HG03064 (cell line): ENCODE measurements at regions not wholly inside any gene's neighbourhood (a gene's known extent, or its start where the extent isn't known, plus 50 kb on each side); places are given as distances from the start of the nearest gene placed in this dataset.

Source experiments
- ATAC-seq: cut with Tn5 transposase; IDR thresholded peaks from one replicate; pipeline ENCODE4 v1.9.1; 2021; ENCODE audit warnings: low read depth; ENCODE audit not compliant: unreplicated experiment

DNA sequence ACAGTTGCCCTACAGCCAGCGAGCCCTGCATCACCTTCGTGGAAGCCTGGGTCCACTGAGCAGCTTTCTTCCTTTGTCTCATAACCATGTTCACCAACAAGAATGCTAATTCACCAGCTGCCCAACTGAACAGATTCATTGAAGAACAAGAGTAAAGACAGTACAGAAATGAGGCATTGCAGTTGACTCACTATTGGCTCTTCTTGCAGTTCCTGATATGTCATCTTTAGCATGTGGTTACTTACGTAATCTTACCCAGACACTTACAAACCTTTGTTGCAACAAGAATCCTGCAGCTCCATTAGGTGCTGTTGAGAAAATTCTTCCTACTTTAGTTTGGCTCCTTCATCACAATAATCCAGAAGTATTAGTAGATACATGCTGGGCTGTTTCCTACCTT, 174.0 kb upstream of the TPK1 start:
- ATAC-seq: no peak

- no peak for ATAC-seq
Measured at GRCh38 chr7:145005601-145006000, 169.7 kb upstream of the TPK1 start.

GRCh38 chr7:144997512-144997911, 161.7 kb upstream of the TPK1 start:
- no peak for ATAC-seq

DNA sequence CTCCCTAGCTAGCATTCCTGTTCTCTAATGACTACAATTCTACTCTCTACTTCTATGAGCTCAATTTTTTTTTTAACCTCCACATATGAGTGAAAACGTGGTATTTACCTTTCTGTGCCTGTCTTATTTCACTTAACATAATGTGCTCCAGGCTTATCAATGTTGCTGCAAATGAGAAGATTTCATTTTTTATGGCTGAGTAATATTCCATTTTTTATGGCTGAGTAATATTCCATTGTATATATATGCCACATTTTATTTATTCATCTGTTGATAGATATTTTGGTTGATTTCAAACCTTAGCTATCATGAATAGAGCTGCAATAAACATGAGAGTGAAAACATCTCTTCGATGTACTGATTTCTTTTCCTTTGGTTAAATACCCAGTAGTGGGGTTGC, 159.6 kb upstream of the TPK1 start:
- no peak for ATAC-seq

GRCh38 chr7:144991041-144991440, 155.2 kb upstream of the TPK1 start:
- ATAC-seq: no peak

DNA sequence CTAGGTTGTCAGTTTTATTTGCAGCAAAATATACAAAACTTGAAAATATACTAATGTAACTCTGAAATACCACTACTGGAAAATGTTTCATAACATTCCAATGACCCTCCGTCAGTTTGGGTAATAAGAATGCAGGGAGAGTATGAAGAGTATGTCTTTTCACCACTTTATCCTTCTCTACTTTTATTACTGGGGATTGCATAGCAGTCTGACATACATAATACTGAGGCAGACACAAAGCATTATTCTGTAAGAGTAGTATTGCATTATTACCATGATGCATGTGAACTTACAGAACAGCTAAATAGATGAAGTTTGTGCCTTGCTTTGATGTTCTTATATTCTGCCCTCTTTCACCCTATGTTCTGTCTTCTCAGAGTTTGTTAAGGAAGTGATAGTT, 151.8 kb upstream of the TPK1 start:
- ATAC-seq: no peak

DNA sequence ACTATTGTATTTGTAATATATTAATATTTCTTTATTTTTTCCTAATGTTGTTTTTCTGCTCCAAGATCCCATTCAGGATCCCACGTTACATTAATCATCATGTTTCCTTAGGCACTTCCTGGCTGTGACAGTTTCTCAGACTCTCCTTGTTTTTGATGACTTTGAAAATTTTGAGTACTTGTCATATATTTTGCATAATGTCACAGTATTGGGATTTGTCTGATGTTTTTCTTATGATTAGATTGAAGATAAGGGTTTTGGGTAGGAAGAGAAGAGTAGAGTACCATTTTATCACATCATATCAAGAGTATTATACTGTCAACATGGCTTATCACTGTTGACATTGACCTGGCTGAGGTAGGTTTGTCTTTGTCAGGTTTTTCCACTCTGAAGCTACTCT, 146.3 kb upstream of the TPK1 start:
- ATAC-seq: no peak

GRCh38 chr7:144975882-144976281, 140.0 kb upstream of the TPK1 start:
- ATAC-seq: no peak

GRCh38 chr7:144969787-144970186, 133.9 kb upstream of the TPK1 start:
- no peak for ATAC-seq

- no peak for ATAC-seq
Measured at GRCh38 chr7:144960763-144961162, 124.9 kb upstream of the TPK1 start.

GRCh38 chr7:144957998-144958397, 122.1 kb upstream of the TPK1 start:
- no peak for ATAC-seq

DNA sequence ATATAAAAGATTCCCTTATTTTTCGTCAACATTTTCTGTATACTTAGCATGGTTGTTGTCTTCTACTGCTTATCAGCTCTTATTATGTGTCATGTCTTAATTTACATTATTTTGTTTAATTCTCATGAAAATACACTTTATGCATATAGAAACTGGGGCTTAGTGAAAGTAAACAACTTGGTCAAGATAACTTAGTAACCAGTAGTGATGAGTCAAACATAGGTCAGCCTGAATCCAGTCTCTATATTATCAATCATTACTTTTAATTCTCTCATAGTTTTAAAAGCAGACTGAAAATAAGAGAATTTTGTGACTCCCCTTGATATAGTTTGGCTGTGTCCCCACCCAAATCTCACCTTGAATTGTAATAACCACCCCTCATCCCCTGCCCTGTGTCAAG, 119.6 kb upstream of the TPK1 start:
- no peak for ATAC-seq

GRCh38 chr7:144941127-144941526, 105.3 kb upstream of the TPK1 start:
- ATAC-seq: no peak

- ATAC-seq: no peak
Measured at GRCh38 chr7:144937199-144937598, 101.3 kb upstream of the TPK1 start.

DNA sequence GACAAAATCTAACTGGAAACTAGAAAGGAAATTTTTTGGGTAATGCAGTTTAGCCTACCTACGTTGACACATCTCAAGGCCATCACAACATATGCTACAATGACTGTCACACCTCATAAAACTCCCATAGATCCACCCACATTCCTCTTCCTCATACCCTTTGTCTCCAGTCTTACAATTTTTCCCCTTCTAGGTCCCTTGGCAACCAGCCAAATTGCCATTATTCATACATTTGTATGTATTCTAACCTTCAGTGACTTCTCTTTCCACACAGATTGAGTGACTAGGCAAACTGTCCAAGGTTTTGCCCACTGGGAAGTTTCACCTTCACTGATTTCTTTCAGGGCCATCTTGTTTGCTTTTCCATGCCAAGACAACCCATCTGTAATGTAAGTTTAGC, 100.5 kb upstream of the TPK1 start:
- ATAC-seq: no peak

DNA sequence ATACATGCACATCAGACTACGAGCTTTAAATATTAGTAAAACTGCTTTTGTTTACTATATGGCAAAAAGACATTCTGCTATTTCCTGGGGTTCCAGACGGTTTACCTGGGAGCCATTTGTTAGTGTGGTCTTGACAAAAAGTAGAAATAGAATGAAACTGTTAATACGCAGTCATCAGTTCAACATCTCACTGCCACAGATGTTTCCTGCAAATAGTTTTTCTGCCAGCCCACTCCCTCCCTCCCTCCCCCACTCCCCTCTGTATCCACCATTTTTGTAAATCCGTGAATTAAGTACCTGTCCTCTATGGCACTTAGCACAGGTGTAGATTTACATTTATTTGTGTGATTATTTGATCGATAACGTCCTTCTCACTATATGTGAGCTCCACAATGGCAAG, 74.6 kb upstream of the TPK1 start:
- no peak for ATAC-seq

DNA sequence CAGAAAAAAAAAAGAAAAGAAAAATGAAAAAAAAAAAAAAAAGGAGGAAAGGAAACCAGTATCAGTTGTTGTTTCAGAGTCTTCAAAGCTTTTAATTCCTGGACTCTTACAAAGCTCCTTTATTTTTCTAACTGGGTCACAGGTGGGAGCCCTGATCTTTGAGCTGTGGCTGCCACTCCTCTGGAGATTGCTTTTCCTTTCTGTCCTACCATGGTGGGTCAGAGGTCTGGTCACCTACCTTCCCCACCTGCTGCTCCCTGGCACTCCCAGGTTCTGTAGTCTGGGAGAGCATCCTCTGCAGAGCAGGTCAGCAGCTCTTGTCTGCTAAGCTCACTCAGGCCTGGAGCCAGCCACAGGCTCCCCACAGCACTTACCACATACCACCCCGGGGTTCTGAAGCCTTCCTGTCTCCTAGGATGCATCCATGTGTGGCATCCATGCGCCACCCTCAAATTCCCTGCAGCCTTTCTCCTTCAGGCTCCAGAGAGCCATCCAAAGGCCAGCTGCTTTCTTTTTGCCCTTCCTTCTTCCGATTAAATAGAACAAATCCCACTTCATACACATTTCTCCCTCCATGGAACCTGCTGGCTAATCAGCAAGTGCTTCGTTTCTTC, 73.2 kb upstream of the TPK1 start:
- no peak for ATAC-seq

DNA sequence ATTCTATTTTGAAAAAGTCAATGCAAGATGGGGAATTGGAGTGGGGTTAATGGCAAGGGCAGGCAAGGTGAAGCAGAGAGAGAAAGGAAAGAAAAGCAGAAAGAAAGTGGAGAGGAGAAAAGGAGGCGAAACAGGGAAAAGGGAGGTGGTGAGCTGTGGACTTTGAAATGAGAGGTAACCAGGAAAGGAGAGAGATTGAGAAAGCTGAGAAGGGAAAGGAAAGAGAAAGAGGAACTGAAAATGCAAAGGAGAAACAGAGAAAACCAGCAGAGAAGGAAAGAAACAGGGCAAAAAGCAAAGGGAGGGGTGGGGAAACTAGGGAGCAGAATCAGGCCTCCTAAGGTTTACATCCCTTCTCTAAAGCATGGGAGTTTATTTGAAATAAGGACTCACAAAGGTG, 72.5 kb upstream of the TPK1 start:
- ATAC-seq: no peak

DNA sequence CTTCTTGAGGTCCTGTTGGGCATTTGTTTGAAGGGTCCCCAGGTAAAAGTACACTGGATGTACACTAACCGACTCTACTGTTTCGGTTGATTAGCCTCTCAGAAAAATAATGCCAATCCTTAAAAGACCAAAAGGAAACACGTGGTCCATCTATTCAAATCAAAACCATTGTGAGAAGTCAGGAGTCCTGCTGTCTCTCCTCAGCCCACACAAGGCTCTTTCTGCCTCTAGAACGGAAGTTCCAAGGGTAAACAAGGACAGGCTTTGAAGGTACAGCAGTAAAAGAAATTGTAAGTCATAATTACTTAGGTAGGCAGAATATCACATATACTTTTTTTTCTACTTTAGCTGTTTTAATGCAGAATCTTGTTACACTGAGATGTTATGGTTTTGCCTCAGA, 71.7 kb upstream of the TPK1 start:
- no peak for ATAC-seq

GRCh38 chr7:144903201-144903600, 67.3 kb upstream of the TPK1 start:
- ATAC-seq: no peak

- no peak for ATAC-seq
Measured at GRCh38 chr7:144892761-144893160, 56.9 kb upstream of the TPK1 start.
